Esophagus muscularis mucosa (tissue), 4 donors: ENCODE measurements at regions not wholly inside any gene's neighbourhood (a gene's known extent, or its start where the extent isn't known, plus 50 kb on each side); places are given as distances from the start of the nearest gene placed in this dataset.

Experiments used
- DNase-seq: peaks from one replicate; pipeline ENCODE4 v3.0.0-alpha.2; 2017; ENCODE audit errors: extremely low spot score
- H3K27ac ChIP-seq, 4 donors: fragments of 200-600 bp; sonication (generic); replicated peaks in 1 of 4; 1 replicate in 3 of 4; 2 replicates in 1 of 4; pipeline ENCODE4 v1.5.1; 2016 to 2019; ENCODE audit warnings: mild to moderate bottlenecking in 1 of 4
- H3K27me3 ChIP-seq, 4 donors: fragments of 200-600 bp; sonication (generic); one replicate each; pipeline versions ENCODE4 v1.5.1 to v1.6.0; 2016 to 2019
- H3K36me3 ChIP-seq, 4 donors: fragments of 200-600 bp; sonication (generic); one replicate each; pipeline ENCODE4 v1.5.1; 2016 to 2019
- H3K4me1 ChIP-seq, 4 donors: fragments of 200-600 bp; sonication (generic); one replicate each; pipeline ENCODE4 v1.5.1; 2016 to 2019
- H3K4me3 ChIP-seq, 4 donors: fragments of 200-600 bp; sonication (generic); 1 replicate in 2 of 4; 2 replicates in 2 of 4; pipeline ENCODE4 v1.5.1; 2016 to 2019; ENCODE audit warnings: mild to moderate bottlenecking in 4 of 4, moderate library complexity in 1 of 4
- H3K9me3 ChIP-seq, 4 donors: fragments of 200-600 bp; sonication (generic); 1 replicate in 3 of 4; 2 replicates in 1 of 4; pipeline ENCODE4 v1.5.1; 2016 to 2019
- EP300 ChIP-seq: sonication (generic); formaldehyde crosslinking; IDR thresholded peaks from one replicate; pipeline ENCODE4 v1.6.1; 2017; ENCODE audit warnings: antibody characterized with exemption
- POLR2A ChIP-seq: fragments of 450-650 bp; IDR thresholded peaks from one replicate; pipeline ENCODE4 v1.6.1; 2017; ENCODE audit warnings: antibody characterized with exemption, moderate library complexity, mild to moderate bottlenecking, low read depth
- POLR2AphosphoS5 ChIP-seq, 2 donors: sonication (generic); formaldehyde crosslinking; IDR thresholded peaks; one replicate each; pipeline ENCODE4 v1.6.1; 2017; ENCODE audit warnings: antibody characterized with exemption in 2 of 2
- WGBS: methylation state at CpG from one replicate; pipeline ENCODE4 v1.1.5; 2018; 5-methylcytosine and 5-hydroxymethylcytosine counted together
- intact Hi-C: fragments of 100-400 bp; cut with DNase I; formaldehyde crosslinking; loops from one replicate; pipeline ENCODE4 v1.15.1; 2023
- TF ChIP-seq, protein P1 (sequence below), 3 experiments: fragments of 200-600 bp in 2 of 3; fragments of 450-650 bp in 1 of 3; sonication (generic) in 2 of 3; IDR thresholded peaks; one replicate each; pipeline ENCODE4 v1.5.1; 2017 to 2019; ENCODE audit warnings: antibody characterized with exemption in 3 of 3, mild to moderate bottlenecking in 2 of 3, moderate library complexity in 1 of 3

DNA sequence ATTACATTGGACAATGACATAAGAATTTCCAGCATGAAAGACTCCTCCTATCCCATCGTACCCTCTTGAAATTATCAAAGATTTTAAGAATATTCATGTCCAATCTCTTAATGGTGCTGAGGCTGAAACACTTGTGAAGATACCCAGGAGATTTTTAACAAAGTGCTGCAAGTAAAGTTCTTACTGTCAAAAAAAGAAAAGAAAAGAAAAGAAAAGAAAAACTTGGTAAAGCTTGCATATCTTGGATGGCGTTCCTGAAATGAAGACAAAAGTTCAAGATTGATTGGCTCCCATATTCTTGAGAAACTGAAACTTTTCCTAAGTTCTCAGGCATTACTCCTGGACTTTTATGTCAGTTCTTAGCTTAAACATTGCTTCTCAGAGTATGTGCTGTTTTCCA lies 1010.5 kb upstream of the PIK3C3 start:
- no peaks in the 10 kb centered on the region for H3K36me3 ChIP-seq
- no peaks in the 10 kb centered on the region for H3K27me3 ChIP-seq
- intact Hi-C loops = no loop called here
- H3K4me3 ChIP-seq = no peak overlapping the region
- H3K9me3 ChIP-seq = no peaks in the 10 kb centered on the region
- no peaks in the 10 kb centered on the region for H3K4me1 ChIP-seq
- TF ChIP-seq, protein P1, sequence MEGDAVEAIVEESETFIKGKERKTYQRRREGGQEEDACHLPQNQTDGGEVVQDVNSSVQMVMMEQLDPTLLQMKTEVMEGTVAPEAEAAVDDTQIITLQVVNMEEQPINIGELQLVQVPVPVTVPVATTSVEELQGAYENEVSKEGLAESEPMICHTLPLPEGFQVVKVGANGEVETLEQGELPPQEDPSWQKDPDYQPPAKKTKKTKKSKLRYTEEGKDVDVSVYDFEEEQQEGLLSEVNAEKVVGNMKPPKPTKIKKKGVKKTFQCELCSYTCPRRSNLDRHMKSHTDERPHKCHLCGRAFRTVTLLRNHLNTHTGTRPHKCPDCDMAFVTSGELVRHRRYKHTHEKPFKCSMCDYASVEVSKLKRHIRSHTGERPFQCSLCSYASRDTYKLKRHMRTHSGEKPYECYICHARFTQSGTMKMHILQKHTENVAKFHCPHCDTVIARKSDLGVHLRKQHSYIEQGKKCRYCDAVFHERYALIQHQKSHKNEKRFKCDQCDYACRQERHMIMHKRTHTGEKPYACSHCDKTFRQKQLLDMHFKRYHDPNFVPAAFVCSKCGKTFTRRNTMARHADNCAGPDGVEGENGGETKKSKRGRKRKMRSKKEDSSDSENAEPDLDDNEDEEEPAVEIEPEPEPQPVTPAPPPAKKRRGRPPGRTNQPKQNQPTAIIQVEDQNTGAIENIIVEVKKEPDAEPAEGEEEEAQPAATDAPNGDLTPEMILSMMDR (IDR thresholded peaks at IDR 0.05) = no peak
- TF ChIP-seq POLR2AphosphoS5 (IDR thresholded peaks at IDR 0.05) (no peak), POLR2A (no peak), EP300 (no peak)
- H3K27ac ChIP-seq = no peak overlapping the region
- no peak for DNase-seq
- 57% methylated on average over 2 of the region's 2 CpGs for WGBS

DNA sequence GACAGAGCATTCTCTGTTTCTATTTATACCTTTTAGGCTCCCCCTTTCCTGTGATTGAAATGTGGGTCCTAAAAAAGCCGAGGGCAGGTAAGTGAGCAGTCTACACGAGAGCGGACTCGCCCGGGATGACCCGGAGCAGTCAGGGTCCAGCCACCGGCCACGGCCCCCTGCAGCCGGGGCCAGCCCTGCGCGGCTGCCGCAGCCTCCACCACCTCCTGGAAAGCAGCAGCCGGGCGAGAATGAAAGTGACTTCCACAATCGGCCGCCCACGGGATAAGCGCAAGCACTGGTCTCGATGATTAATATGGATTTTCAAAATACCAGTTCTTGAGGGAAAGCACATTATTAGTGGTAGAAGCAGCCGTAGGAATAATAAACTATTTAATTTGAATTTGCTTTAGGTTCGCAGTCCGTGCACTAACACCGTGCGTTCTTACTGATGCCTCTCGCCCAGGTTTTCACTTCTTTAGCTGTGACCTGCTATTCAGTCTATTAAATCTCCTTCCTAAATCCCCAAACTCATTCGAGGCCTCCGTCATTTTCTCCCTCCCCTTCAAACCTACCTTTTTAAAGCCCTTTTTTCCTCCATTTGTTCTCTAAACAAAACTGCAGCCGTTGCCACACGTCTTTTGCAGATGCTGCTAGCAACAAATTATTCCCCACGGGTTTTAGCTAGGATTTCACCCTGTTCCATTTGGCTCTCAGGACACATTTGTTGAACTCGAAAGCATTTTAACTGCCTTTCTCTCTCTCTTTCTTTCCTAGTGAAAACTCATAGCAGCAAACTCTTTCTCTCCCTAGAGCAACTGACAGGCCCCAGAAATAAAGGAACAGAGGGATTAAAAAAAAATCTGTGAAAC lies 1015.1 kb upstream of the PIK3C3 start:
- no peaks in the 10 kb centered on the region for H3K9me3 ChIP-seq
- no peaks in the 10 kb centered on the region for H3K36me3 ChIP-seq
- WGBS = 72% methylated on average over 31 of the region's 31 CpGs
- no peak for TF ChIP-seq POLR2A
- no peak for TF ChIP-seq POLR2AphosphoS5 (IDR thresholded peaks at IDR 0.05)
- TF ChIP-seq, protein P1 (IDR thresholded peaks at IDR 0.05) = no peak
- no peak for TF ChIP-seq EP300
- no peak overlapping the region for H3K27ac ChIP-seq
- peak overlapping the region in 3 of 4 donors; percentile 7 to 23 (median 12) for H3K4me3 ChIP-seq
- no peak for DNase-seq
- H3K27me3 ChIP-seq = no peaks in the 10 kb centered on the region
- intact Hi-C loops = no loop called here
- H3K4me1 ChIP-seq = no peaks in the 10 kb centered on the region

DNA sequence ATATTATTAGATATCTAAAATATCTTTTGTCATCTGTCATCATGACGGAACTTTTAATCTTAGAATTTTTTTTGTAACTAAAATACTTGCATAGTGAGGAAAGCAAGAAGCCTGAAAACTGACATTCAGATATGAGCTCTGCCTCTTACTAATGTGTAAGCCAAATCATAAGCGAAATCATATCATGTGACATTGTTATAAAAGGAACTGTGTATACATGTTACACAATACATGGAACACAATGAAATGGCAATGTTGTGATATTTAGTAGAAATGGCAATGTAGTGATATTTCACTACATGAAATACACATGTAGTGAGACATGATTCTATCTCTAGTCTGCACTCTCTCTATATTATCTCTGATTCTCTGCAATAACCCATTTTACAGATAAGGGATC lies 1016.4 kb upstream of the PIK3C3 start:
- Histone ChIP-seq H3K27me3 (no peaks in the 10 kb centered on the region), H3K27ac (no peak overlapping the region), H3K36me3 (no peaks in the 10 kb centered on the region), H3K4me3 (no peak overlapping the region), H3K4me1 (no peaks in the 10 kb centered on the region), H3K9me3 (no peaks in the 10 kb centered on the region)
- 93% methylated on average over 2 of the region's 2 CpGs for WGBS
- DNase-seq = no peak
- intact Hi-C loops = no loop called here
- TF ChIP-seq EP300 (no peak), POLR2A (no peak), POLR2AphosphoS5 (IDR thresholded peaks at IDR 0.05) (no peak)
- TF ChIP-seq, protein P1 (IDR thresholded peaks at IDR 0.05) = no peak

DNA sequence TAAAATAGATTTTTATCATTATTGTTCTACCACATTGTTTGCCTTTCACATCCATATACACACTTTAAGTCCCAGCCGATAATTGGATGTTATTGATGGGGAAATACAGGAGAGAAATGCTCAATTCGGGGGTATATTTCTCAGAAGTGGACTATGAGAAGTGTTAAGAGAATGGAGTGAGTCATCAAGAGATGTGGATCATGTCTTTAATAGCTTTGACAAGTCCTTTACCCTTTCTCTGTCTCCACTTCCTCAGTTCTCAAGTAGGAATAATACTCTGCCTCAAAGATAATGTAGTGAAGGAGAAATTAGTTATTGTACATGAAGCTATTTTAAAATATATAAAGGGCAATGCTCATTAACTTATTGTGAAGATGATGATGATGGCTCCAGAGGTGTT lies 1017.6 kb upstream of the PIK3C3 start:
- no peaks in the 10 kb centered on the region for H3K36me3 ChIP-seq
- DNase-seq = no peak
- no peaks in the 10 kb centered on the region for H3K4me1 ChIP-seq
- 82% methylated on average over 2 of the region's 2 CpGs for WGBS
- TF ChIP-seq EP300 = no peak
- TF ChIP-seq POLR2AphosphoS5 (IDR thresholded peaks at IDR 0.05) = no peak
- TF ChIP-seq, protein P1 (IDR thresholded peaks at IDR 0.05) = no peak
- TF ChIP-seq POLR2A = no peak
- H3K27me3 ChIP-seq = no peaks in the 10 kb centered on the region
- H3K27ac ChIP-seq = no peak overlapping the region
- intact Hi-C loops = no loop called here
- H3K4me3 ChIP-seq = no peak overlapping the region
- H3K9me3 ChIP-seq = no peaks in the 10 kb centered on the region

DNA sequence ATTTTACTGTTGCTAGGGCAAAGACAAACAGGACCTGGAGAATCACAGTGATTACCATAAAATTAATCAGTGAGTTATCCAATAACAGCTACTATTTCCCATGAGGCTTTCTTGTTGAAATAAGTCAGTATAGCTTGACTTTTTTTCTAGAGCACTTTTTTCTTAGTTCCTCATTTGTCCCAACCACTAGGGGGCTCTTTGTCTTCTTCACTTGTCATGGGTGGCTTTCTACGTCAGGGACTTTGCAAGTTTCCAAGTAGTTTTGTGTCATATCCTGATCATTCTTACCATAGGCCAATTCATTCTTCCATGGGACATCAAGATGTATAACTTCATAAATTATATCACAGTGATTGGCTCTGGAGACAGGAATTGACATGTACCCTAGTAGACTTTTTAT lies 1019.6 kb upstream of the PIK3C3 start:
- Histone ChIP-seq H3K27ac (no peak overlapping the region), H3K36me3 (no peaks in the 10 kb centered on the region), H3K4me3 (no peak overlapping the region), H3K4me1 (no peaks in the 10 kb centered on the region), H3K27me3 (no peaks in the 10 kb centered on the region), H3K9me3 (no peaks in the 10 kb centered on the region)
- TF ChIP-seq EP300 (no peak), POLR2AphosphoS5 (IDR thresholded peaks at IDR 0.05) (no peak), POLR2A (no peak)
- TF ChIP-seq, protein P1 (IDR thresholded peaks at IDR 0.05) = peak in 1 of 3 experiments; percentile 8
- intact Hi-C loops = no loop called here
- DNase-seq = no peak
- WGBS = 21% methylated on average over 1 of the region's 1 CpG
